ENCODE measurements at regions not wholly inside any gene's neighbourhood (a gene's known extent, or its start where the extent isn't known, plus 50 kb on each side); places are given as distances from the start of the nearest gene placed in this dataset.

DNA sequence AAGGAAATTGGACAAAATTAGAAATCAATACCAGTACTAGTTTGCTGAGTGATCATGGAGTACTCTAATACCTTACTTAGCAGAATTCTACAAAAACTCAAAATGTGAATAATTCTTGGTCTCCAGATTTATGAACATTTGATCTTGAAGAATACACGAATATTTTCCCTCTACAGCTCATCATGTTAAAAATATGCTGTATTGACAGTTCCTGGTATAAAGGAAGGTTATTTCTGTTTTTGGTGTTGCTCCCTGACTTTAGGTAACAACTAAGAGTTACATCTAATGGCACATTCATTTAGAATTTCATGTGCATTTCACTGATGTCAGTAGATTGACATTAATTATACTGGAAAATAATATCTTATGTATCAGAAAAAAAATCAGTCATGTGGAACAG is 479.2 kb upstream of the PKDCC start:
- TF ChIP-seq, protein P1, sequence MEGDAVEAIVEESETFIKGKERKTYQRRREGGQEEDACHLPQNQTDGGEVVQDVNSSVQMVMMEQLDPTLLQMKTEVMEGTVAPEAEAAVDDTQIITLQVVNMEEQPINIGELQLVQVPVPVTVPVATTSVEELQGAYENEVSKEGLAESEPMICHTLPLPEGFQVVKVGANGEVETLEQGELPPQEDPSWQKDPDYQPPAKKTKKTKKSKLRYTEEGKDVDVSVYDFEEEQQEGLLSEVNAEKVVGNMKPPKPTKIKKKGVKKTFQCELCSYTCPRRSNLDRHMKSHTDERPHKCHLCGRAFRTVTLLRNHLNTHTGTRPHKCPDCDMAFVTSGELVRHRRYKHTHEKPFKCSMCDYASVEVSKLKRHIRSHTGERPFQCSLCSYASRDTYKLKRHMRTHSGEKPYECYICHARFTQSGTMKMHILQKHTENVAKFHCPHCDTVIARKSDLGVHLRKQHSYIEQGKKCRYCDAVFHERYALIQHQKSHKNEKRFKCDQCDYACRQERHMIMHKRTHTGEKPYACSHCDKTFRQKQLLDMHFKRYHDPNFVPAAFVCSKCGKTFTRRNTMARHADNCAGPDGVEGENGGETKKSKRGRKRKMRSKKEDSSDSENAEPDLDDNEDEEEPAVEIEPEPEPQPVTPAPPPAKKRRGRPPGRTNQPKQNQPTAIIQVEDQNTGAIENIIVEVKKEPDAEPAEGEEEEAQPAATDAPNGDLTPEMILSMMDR (IDR thresholded peaks at IDR 0.05), result no peak
- TF ChIP-seq POLR2A (IDR thresholded peaks at IDR 0.05), result no peak

All from esophagus squamous epithelium (tissue), 4 donors.